ENCODE measurements at regions not wholly inside any gene's neighbourhood (a gene's known extent, or its start where the extent isn't known, plus 50 kb on each side); places are given as distances from the start of the nearest gene placed in this dataset.

GRCh38 chr1:25094995-25095394 is 137.3 kb downstream of the SYF2 start:
- TF ChIP-seq CTCF (IDR thresholded peaks at IDR 0.05) = no peak
- no peak for TF ChIP-seq POLR2A (IDR thresholded peaks at IDR 0.05)
